Medulla oblongata (tissue), 1 donor: ENCODE measurements at regions not wholly inside any gene's neighbourhood (a gene's known extent, or its start where the extent isn't known, plus 50 kb on each side); places are given as distances from the start of the nearest gene placed in this dataset.

Source experiments
- DNase-seq: peaks from one replicate; pipeline ENCODE4 v3.0.0-alpha.2; 2015; ENCODE audit errors: extremely low spot score

DNA sequence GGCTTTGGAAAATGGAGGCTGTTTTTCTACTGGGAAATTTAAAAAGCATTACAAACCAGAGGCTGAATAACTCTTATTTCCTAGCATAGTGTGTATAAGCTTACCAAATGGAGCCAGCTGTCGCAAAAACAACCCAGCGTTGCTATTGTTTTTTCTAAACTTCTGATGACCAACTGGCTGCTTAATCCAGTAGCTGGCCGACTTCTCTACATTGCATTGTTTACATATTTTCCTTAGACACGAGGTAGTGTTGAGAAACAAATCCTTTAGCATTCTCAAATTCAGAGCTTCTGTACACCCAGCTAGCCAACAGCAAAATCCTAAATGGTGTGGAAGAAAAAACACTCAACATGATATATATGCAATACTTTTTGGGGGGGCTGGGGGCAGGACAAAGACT, 161.0 kb upstream of the ADAMTS9 start:
- DNase-seq: no peak

DNA sequence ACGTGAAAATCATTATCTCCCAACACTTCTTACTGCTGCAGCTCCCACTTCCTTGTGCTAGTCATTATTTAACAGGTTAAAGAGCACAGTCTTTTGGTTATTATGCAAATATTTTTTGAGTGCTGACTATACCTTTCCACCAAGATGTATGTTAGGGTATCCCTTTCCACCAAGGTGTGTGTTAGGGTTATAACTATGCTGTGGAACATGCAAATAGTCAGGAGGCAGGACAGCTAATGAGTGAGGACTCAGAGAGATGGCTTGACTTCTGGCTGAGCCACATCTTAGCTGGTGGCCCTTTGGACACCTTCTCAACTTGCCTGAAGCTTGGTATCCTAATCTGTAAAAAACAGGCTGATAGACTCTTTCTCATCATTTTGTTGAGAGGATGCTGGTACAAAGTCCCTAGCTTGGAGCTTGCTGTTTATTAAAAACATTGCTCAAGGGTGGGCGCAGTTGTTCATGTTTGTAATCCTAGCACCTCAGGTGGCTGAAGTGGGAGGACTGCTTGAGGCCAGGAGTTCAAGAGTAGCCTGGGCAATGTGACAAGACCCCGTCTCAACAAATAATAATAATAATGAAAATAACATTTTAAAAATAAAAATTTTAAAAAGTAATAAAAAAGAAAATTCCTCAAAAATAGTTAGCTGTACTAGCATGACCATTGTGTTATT, 160.5 kb upstream of the ADAMTS9 start:
- DNase-seq: no peak

DNA sequence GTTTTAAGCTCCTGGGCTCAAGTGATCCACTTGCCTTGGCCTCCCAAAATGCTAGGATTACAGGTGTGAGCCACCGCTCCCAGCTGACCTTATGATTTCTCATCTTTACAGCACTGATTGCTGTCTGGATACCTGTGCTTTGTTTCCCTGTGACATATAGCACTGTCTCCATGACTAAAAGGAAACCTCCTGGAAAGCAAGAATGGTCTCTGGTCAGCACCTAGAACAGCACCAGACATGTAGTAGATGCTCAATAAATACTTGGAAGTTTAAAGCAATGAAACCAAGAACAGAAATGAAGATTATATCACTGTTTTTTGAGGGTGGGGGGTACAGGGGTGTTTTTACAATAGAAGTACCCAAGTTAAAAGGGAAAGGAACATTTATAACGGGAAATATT, 156.8 kb upstream of the ADAMTS9 start:
- no peak for DNase-seq

DNA sequence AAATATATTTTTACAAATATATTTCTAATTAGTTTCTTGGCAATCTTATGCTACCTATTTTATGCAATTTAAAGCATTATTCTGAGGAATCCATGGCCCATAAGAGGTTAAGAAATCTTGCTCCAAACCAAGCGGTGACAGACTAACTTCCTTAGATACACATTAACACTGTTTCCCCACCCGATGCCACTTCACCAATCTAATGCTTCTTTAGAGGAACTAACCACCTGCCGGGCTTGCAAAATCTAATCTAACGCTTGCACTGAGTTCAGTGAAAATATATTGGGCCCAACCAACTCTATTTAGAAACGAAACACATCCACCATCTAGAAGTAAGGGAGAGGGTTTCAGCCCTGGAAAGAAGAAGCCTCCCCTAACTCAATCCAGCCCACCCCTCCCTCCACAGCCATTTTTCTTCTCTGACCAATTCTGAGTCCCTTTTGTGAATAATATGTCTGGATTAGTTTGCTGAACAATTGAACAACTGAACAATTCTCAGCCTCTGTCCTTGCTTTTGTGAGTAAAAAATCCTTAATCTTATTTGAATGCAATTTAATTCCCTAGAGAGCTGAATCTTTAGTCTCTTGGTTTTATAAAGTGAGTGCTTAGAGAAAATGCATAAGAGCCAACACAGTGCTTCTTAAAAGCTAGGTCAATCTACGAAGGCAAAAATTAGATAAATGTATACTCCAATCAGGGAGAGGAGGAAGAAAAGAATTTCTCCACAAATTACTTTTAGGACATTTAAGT, 150.4 kb upstream of the ADAMTS9 start:
- DNase-seq: no peak

DNA sequence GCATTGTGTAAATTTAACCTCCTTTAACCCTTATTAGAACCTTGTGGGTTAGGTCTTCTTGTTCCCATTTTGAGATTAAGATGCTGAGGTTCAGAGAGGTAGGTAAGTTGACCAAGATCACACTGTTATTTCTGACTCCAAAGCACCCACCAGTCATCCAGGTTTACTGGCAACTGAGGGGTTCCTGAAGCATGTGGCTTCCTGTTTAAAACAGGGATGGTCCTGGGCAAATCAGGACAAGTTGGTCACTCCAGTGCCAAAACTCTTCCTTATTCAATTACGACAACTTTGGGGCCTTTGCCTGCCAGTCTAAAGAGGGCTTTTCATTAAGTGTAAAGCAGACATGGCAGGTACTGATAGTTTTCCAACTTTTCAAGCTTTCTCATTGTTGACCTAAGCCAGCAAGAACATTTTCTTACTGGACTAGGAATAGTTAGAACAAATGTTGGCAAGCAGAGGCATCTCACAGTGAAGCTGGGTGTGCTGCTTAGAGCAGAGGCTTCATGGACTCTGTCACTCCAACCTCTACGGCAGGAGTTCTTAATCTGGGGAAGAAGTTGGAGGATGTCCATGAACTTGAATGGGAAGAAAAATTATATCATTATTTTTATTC, 149.4 kb upstream of the ADAMTS9 start:
- peak; percentile 35 for DNase-seq

DNA sequence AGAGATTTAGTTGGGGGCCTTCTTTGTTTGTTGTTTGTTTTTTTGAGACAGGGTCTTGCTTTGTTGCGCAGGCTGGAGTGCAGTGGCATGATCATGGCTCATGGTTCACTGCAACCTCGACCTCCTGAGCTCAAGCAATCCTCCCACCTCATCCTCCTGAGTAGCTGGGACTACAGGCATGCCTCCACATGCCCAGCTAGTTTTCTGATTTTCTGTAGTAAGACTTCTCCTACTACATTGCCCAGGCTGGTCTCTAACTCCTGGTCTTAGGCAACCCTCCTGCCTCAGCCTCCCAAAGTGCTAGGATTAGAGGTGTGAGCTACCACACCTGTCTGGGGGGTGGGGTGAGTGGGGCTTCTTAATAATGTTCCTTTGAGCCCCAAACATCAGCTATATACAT, 148.3 kb upstream of the ADAMTS9 start:
- DNase-seq: no peak

DNA sequence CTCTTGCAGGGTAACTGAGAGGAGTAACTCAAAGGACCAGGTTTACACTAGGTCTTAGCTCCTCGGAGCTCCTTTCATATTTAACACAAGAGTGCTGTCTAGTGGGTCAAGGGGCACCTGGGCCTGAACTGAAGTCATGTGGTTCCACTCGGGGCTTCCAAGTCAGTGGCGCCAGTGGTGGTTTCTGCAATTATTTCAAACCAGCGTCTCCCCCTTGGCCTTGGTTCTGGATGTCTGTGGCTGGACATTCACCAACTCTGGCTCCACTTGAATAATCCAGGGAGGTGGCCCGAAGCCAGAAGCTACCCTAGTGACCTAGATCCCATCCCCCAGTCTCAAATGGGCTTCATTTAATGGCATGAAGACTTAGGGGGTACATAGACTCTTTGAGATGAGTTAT, 144.3 kb upstream of the ADAMTS9 start:
- peak; percentile 71 for DNase-seq

DNA sequence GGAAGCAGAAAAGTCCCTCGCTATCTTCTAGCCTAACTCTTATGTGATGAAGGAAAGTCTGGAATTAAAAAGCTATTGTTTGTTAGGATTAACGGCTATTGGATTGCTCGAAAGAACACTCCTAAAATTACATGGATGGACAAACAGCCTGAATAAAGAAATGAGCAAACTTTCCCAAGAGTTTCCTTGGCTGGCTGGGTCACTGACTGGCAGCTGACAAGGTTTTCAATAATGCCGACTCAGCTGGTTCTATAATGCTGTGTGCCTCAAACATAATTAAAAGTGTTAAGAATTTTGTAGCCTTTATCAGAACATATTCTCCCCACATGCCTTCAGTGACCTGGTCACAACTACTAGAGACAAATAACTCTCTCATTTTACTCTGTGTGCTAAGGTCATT, 142.9 kb upstream of the ADAMTS9 start:
- peak; percentile 37 for DNase-seq

DNA sequence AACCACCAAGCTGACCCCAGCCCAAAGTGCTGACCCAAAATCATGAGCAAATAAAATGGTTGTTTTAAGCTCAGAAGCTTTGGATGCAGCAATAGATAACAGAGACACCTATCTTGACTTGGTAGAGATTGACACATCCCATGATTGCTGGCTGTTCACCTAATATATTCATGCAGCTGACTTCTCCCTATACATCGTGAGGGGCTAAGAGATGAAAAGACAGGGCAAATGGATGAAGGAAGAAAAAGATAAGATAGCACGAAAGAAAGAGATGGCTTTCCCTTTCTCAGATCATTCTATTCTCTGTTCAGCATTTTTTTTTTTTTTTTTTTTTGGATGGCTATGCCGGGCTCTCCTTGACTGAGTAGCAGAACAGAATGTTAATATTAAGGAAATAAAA, 141.5 kb upstream of the ADAMTS9 start:
- no peak for DNase-seq

DNA sequence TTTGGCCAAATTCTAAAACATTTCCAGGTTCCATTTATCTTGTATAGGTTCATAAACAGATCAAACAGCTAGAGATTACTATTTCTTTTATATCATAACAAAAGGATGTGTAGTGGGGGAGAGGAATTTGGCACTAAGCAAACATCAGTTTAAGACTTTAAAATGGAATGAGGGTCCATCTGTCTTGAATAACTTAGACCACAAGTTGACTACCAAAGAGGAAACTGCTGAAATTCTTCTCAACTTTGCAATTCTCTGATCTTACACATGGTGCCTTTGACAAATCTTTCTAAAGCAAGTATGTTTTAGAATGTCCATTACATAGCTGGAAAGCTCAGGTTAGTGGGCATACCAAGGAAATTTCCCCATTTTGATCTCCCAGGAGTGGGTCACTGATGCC, 140.5 kb upstream of the ADAMTS9 start:
- no peak for DNase-seq

DNA sequence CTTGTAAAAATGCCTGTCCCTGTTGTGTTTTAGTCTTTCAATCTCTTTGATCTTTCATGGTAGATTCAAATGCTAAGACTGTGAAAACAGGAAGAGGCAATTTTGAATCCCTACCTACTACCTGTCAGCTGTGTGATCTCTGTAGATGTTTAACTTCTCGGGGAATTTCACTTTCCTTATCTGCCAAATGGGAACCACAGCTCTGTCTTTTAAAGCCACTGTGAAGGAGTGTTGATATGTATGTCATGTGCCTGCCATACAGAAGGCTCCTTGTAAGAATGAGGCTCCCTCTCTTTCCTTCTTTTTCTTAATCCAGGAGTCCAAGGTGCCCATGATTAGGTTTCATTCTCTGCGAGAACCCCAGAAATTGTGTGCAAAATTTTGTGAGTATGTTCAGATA, 139.6 kb upstream of the ADAMTS9 start:
- no peak for DNase-seq

DNA sequence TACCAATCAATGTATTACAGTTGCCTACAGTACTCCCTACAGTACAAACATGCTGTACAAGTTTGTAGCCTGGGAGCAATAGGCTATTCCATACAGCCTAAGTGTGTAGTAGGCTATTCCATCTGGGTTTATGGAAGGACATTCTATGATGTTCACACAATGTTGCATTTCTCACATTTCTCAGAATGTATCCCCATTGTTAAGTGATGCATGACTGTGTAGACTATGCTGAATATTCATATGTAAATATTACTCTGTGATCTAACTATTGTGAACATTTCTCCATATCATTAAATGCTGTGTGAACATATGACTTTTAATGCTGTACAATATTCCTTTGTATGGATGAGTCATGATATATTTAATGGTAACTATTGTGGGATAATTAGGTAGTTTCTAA, 139.2 kb upstream of the ADAMTS9 start:
- DNase-seq: no peak

DNA sequence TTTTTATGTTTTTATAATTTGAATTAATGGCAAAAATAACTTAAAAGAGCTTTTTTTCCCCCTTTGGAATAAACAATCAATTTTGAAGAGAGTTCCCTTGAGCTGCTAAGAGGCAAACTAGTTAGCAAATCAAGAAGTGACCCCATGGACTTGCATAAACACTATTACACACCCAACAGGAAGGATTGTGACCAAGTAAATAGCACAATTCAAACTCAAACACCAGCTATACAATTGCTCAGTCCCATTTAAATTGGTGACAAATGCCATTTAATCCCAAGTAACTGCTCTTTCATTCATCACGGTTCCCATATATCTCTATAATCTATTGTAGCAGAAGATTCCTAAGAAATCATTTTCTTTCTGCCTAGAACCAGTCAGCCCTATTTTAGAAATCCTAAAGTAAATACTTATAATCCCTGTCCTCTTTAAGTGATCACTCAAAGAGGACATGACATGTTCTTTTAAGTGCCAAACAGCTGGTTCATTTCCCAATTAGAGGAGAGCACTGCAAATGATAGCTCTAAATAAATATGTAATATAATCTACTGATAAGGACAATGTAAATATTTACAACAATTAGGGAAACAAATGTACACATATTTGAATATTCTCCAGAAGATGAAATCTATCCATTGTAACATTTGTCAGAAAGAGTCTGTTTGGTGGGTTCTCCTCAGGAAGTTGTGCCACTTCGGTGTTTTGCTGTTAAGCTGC, 137.8 kb upstream of the ADAMTS9 start:
- DNase-seq: no peak

DNA sequence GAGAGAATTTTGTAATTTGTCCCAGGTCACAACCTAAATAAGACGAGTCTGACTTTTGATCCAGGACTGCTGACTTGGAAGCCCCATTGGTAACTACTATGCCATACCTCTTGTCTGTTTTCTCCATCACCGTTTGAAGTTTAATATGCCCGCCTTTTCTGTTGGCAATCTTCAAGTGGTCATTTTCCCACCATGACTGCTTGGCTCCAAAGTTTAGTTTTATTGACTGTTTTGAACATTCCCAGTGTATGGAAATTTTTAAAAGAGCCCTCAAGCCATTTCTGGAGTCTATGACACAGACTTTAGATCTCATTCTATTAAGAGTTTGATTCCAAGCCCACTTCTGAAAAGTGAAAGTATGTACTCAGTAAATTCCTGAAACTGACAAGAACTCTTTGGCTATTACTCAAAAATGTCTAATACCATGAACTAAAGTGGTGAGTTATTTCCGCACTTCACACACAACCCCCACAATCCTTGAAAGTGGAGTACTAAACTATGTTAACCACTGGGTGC, 136.7 kb upstream of the ADAMTS9 start:
- no peak for DNase-seq

DNA sequence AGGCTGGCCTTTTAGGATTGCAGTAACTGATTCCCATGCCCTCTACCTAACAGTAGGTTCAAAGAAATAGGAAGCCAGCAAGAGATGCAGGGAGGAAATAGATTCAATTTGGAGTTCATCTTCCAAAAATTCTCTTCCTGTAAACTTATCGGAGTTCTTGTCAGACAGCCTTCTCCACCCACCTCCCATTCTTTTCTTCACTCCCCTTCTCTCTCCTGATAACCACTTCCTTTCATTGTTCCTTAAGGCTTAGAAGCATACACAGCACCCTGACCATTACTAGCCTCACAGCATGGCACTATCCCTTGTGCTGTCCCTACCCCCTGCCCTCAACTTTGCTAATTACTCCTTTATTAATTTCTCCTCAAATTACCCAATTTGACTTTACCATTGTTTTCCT, 130.4 kb upstream of the ADAMTS9 start:
- no peak for DNase-seq

DNA sequence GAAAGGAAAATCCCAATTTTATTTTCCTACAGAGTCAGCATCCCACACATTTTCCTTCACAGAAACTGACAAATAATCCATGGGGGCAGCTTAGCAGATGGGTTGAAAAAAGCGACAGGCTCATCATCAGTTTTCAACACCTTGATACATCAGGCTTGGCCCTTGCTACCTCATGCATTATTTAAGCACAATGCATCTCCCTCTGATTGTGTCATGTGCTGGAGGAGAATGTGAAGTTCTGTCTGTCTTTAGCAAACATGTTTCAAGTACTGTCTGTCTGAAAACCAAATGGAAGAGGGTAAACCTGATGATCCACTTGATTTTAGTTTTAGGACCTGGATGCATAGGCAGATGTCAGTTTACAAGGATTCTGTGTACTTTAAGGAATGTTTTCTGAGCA, 128.6 kb upstream of the ADAMTS9 start:
- no peak for DNase-seq

DNA sequence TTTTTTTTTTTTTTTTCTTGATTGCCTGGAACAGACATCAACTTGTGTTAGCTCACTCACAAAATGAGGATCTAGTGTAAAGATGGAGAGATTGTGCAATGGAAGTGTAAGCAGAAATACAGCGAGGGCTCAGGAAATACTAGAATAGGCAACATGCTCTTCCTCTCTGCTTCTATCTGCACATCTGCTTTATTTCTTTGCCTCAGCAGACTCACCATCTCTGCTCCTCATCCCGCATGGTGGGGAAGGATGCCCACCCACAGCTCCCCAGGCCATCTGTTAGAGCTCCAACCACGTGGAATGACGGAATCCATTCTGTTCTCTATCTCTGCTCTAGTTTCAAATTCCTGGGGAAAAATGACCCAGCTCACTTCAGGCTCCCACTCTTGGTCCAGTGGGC, 128.0 kb upstream of the ADAMTS9 start:
- DNase-seq: no peak

DNA sequence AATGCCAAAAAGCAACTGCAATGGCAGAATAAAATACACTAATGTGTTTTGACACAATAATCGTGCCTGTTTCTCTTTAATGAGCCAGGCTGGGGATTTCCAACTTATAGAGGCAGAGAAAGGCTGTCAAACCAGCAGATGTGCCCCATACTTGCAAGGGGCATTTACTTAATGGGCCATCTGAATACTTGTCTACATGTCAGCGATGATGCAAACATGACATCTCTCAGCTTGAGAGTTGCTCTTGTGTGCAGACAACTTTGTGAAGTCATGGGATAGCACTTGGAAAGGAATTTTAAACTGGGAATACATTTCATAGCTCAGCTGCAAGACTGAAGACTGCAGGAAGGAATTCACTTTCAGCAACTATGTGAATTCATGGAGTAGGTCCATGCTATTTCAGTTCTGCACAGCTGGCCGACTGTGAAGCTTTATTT, 127.4 kb upstream of the ADAMTS9 start:
- no peak for DNase-seq

DNA sequence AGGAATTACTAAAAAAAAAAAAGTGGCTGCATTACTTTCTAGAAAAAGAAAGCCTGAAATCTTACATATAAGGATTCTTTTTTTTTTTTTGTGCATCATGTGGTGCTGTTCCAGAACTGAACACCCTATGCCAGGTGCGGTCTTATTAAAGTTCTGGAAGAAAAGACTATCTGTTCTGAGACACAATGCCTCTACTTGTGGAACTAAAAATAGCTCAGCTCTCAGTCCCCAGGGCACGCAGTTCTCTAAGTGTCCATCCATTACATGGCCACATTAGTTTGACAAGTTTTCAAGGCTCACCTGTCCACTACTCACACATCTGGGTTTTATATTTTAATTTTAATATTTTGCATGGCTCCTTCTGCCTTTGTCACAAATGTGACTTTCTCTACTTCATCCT, 126.6 kb upstream of the ADAMTS9 start:
- DNase-seq: peak; percentile 9

DNA sequence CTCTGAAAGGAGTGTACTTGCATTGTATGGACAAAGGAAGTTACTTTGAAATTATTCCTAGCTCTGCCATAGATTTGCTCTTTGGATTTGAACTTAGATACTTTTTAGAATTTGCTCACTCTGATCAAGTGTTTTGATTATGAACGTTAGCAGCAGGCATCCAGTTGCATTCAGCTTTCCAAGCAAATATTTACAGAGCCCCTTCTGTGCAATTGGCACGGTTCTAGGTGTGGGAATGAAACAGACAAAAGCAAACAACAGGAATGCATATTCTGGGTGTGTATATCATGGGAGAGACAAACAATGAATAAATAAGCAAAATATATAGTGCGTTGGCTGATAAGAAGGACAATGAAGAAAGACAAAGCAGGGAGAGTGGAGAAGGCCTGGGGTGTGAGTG, 125.5 kb upstream of the ADAMTS9 start:
- no peak for DNase-seq

DNA sequence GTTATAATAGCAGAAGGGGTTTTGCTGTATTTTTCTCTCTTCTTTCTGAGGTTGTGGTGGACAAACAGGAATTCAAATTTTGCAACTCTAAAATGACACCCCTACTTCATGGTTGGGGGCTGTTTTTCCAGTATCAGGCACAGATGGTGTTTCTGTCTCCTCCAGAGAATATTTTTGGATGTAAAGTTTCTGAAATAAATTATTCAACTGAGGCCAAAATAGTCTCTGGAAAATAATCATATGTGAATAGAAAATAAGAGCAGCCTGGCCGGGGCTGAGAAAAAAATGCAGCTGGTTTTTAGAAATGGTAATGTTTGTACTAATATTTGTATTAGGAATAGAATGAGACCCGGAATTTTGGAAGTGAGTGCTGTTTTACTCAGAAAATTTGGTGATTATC, 121.3 kb upstream of the ADAMTS9 start:
- no peak for DNase-seq

DNA sequence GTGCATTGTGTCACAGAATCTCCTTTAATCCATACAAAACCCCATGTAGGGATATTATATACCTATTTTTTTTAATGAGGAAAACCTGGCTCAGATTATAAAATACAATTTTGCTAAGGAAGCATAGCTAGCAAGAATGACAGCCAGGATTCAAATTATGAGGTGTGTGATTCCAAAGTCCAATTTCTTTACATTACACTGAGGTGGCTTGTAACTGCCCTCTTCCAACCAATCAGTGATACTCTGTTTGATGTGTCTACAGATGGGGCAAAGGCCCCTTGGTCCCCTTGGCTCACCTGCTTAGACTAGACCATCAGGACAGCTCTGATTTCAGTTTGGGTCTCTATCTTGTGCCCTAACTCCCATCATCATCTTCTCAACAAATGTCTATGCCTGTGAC, 120.3 kb upstream of the ADAMTS9 start:
- DNase-seq: no peak
